ENCODE measurements at regions not wholly inside any gene's neighbourhood (a gene's known extent, or its start where the extent isn't known, plus 50 kb on each side); places are given as distances from the start of the nearest gene placed in this dataset.

DNA sequence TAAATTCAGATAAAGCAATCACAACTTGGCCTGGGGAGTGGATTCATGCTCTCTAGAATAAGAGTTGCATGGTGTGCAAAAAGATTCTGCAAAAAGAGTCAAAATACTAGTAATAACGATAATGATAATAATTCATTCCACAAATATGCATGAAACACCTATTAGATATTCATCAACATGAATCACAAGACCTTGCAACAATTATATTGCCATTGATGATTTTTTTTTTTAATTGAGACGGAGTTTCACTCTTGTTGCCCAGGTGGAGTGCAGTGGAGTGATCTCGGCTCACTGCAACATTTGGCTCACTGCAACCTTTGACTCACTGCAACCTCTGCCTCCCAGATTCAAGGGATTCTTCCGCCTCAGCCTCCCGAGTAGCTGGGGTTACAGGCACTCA, 109.2 kb upstream of the FLRT2 start:
- Histone ChIP-seq H3K4me3 (no peak overlapping the region), H3K4me1 (ENCODE audit: insufficient read depth) (peaks cover 2% of the 10 kb centered on the region), H3K79me2 (no peaks in the 10 kb centered on the region), H2AFZ (no peak overlapping the region), H4K20me1 (ENCODE audit: insufficient read depth, poor library complexity, severe bottlenecking) (no peaks in the 10 kb centered on the region), H3K36me3 (replicated peaks; ENCODE audit: insufficient read depth, low read depth) (no peaks in the 10 kb centered on the region), H3K27ac (peak overlapping the region; percentile 63), H3K27me3 (no peaks in the 10 kb centered on the region), H3K4me2 (no peak overlapping the region), H3K9me3 (ENCODE audit: low read depth) (no peaks in the 10 kb centered on the region), H3K9me2 (replicated peaks; ENCODE audit: insufficient read depth) (no peaks in the 10 kb centered on the region)
- TF ChIP-seq EZH2 (IDR thresholded peaks at IDR 0.05; ENCODE audit: borderline replicate concordance) (no peak), CTCF (IDR thresholded peaks at IDR 0.05; ENCODE audit: poor library complexity) (no peak), EZH2phosphoT487 (IDR thresholded peaks at IDR 0.05; ENCODE audit: low read depth, severe bottlenecking, unreplicated experiment) (no peak)
- no peak for DNase-seq (ENCODE audit: low spot score)
- WGBS (ENCODE audit: low lambda C conversion rate, missing lambda C conversion rate): 96% methylated on average over 5 of the region's 5 CpGs

- TF ChIP-seq CTCF (IDR thresholded peaks at IDR 0.05; ENCODE audit: poor library complexity) (no peak), EZH2 (IDR thresholded peaks at IDR 0.05; ENCODE audit: borderline replicate concordance) (no peak), EZH2phosphoT487 (IDR thresholded peaks at IDR 0.05; ENCODE audit: low read depth, severe bottlenecking, unreplicated experiment) (no peak)
- H4K20me1 ChIP-seq (ENCODE audit: insufficient read depth, poor library complexity, severe bottlenecking): no peaks in the 10 kb centered on the region
- WGBS (ENCODE audit: low lambda C conversion rate, missing lambda C conversion rate): 100% methylated on average over 3 of the region's 3 CpGs
- no peak overlapping the region for H3K4me2 ChIP-seq
- H3K36me3 ChIP-seq (replicated peaks; ENCODE audit: insufficient read depth, low read depth): no peaks in the 10 kb centered on the region
- no peaks in the 10 kb centered on the region for H3K9me2 ChIP-seq (replicated peaks; ENCODE audit: insufficient read depth)
- no peaks in the 10 kb centered on the region for H3K79me2 ChIP-seq
- H3K4me1 ChIP-seq (ENCODE audit: insufficient read depth): no peaks in the 10 kb centered on the region
- H3K27ac ChIP-seq: peak overlapping the region; percentile 63
- no peak overlapping the region for H3K4me3 ChIP-seq
- peak; percentile 67 for DNase-seq (ENCODE audit: low spot score)
- H3K9me3 ChIP-seq (ENCODE audit: low read depth): no peaks in the 10 kb centered on the region
- H2AFZ ChIP-seq: no peak overlapping the region
- H3K27me3 ChIP-seq: no peaks in the 10 kb centered on the region
Observed at GRCh38 chr14:85421186-85421877, 108.6 kb upstream of the FLRT2 start.

DNA sequence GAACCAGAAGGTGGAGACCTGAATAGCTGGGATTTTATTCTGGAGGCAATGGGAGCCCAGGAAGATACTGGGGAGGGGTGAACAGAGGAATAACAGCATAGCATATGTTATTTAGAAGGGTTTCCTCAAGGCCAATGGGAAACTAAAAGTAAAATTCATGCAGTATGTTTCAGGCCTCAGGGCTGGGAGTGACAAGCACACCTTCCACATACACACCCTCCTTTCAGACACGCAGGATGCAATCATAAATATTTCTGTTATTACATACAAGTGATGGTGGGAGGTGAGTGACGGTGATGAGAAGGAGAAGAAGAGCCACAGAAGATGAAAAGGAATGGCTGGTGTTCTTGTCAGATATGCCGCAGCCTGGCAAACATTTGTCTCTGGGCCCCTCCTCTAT, 106.1 kb upstream of the FLRT2 start:
- Histone ChIP-seq H3K4me1 (ENCODE audit: insufficient read depth) (no peaks in the 10 kb centered on the region), H3K36me3 (replicated peaks; ENCODE audit: insufficient read depth, low read depth) (no peaks in the 10 kb centered on the region), H3K79me2 (no peaks in the 10 kb centered on the region), H4K20me1 (ENCODE audit: insufficient read depth, poor library complexity, severe bottlenecking) (no peaks in the 10 kb centered on the region), H2AFZ (no peak overlapping the region), H3K9me3 (ENCODE audit: low read depth) (no peaks in the 10 kb centered on the region), H3K27ac (no peak overlapping the region), H3K9me2 (replicated peaks; ENCODE audit: insufficient read depth) (no peaks in the 10 kb centered on the region), H3K4me3 (no peak overlapping the region), H3K4me2 (no peak overlapping the region), H3K27me3 (no peaks in the 10 kb centered on the region)
- no peak for TF ChIP-seq EZH2phosphoT487 (IDR thresholded peaks at IDR 0.05; ENCODE audit: low read depth, severe bottlenecking, unreplicated experiment)
- WGBS (ENCODE audit: low lambda C conversion rate, missing lambda C conversion rate): 88% methylated on average over 3 of the region's 3 CpGs
- DNase-seq (ENCODE audit: low spot score): no peak

DNA sequence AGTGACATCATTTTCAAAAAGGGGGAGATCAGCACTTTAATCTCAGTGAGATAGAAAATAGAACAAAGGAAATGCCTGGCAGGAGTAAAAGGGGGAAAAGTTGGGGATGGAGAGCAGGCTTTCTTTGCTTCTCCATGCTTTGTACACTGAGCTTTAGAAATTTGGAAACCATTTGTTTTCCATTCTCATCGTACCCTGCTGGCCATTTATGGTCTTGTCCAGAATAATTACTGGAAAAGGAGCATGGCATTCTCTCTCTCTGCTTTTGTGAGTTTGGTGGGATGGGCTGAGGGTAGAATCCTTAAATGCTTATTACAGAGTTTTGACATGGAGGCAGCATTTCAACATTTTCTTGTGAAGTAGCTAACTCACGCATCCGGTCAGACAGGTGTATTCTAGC, 104.4 kb upstream of the FLRT2 start:
- H2AFZ ChIP-seq: no peak overlapping the region
- H3K9me3 ChIP-seq (ENCODE audit: low read depth): no peaks in the 10 kb centered on the region
- TF ChIP-seq EZH2 (IDR thresholded peaks at IDR 0.05; ENCODE audit: borderline replicate concordance) (no peak), EZH2phosphoT487 (IDR thresholded peaks at IDR 0.05; ENCODE audit: low read depth, severe bottlenecking, unreplicated experiment) (no peak), CTCF (IDR thresholded peaks at IDR 0.05; ENCODE audit: poor library complexity) (no peak)
- H4K20me1 ChIP-seq (ENCODE audit: insufficient read depth, poor library complexity, severe bottlenecking): no peaks in the 10 kb centered on the region
- WGBS (ENCODE audit: low lambda C conversion rate, missing lambda C conversion rate): 82% methylated on average over 3 of the region's 3 CpGs
- no peaks in the 10 kb centered on the region for H3K4me1 ChIP-seq (ENCODE audit: insufficient read depth)
- H3K9me2 ChIP-seq (replicated peaks; ENCODE audit: insufficient read depth): no peaks in the 10 kb centered on the region
- no peak overlapping the region for H3K4me3 ChIP-seq
- no peaks in the 10 kb centered on the region for H3K79me2 ChIP-seq
- H3K4me2 ChIP-seq: no peak overlapping the region
- no peak overlapping the region for H3K27ac ChIP-seq
- H3K27me3 ChIP-seq: no peaks in the 10 kb centered on the region
- H3K36me3 ChIP-seq (replicated peaks; ENCODE audit: insufficient read depth, low read depth): no peaks in the 10 kb centered on the region
- no peak for DNase-seq (ENCODE audit: low spot score)
